Kidney (tissue), 13 donors: ENCODE measurements at regions not wholly inside any gene's neighbourhood (a gene's known extent, or its start where the extent isn't known, plus 50 kb on each side); places are given as distances from the start of the nearest gene placed in this dataset.
A peak's percentile ranks its signal among the peaks of the same experiment; 100 is the strongest.

Experiments
- DNase-seq, 5 donors: peaks; one replicate each; pipeline ENCODE4 v3.0.0-alpha.2; 2013 to 2020
- FAIRE-seq: peaks from 2 replicates; lab custom pipeline; 2012; peaks lifted over from hg19 to GRCh38; lab: Jason Lieb, UNC
- H3K27ac ChIP-seq, 2 donors: one replicate each; pipeline ENCODE4 v1.7.0; 2013; ENCODE audit warnings: low read depth in 2 of 2, low read length in 2 of 2, inconsistent platforms in 1 of 2
- H3K27me3 ChIP-seq: one replicate; pipeline ENCODE4 v1.7.1; 2013; ENCODE audit warnings: low read length, inconsistent platforms; ENCODE audit not compliant: control insufficient read depth, insufficient read depth
- H3K36me3 ChIP-seq, 3 donors: one replicate each; pipeline versions ENCODE4 v1.7.0 to v1.7.1; 2013; ENCODE audit warnings: low read length in 3 of 3, control low read depth in 1 of 3, inconsistent platforms in 1 of 3; ENCODE audit not compliant: insufficient read depth in 3 of 3, control insufficient read depth in 2 of 3
- H3K4me1 ChIP-seq, 3 donors: one replicate each; pipeline versions ENCODE4 v1.7.0 to v1.7.1; 2013; ENCODE audit warnings: low read length in 3 of 3, inconsistent platforms in 1 of 3, low read depth in 1 of 3; ENCODE audit not compliant: control insufficient read depth in 2 of 3, insufficient read depth in 2 of 3
- H3K4me3 ChIP-seq, 3 donors: one replicate each; pipeline versions ENCODE4 v1.7.0 to v1.8.1; 2013; ENCODE audit warnings: low read length in 3 of 3, control low read depth in 1 of 3, inconsistent platforms in 1 of 3
- H3K9ac ChIP-seq, 3 donors: one replicate each; pipeline versions ENCODE4 v1.7.0 to v1.7.1; 2013; ENCODE audit warnings: low read length in 3 of 3, control low read depth in 1 of 3, inconsistent platforms in 1 of 3
- H3K9me3 ChIP-seq, 3 donors: one replicate each; pipeline versions ENCODE4 v1.7.0 to v1.7.1; 2013; ENCODE audit warnings: low read length in 3 of 3, control low read depth in 1 of 3, inconsistent platforms in 1 of 3; ENCODE audit not compliant: control insufficient read depth in 2 of 3, insufficient read depth in 1 of 3
- CTCF ChIP-seq: IDR thresholded peaks from 3 replicates; pipeline ENCODE4 v1.5.1; 2012; ENCODE audit warnings: mild to moderate bottlenecking, moderate library complexity, borderline replicate concordance; ENCODE audit not compliant: insufficient read depth; ENCODE audit errors: extremely low read depth
- intact Hi-C: fragments of 100-400 bp; cut with DNase I; formaldehyde crosslinking; loops from one replicate; pipeline ENCODE4 v1.11.1; 2022
- donor health status: control.
- donor health status: control.
- donor health status: control.
- donor health status: control.
- donor health status: control.
- donor health status: DM: yes; HTN: yes; CAD: no.
- donor health status: Normal renal cell carcinoma (clear cell type).

GRCh38 chr1:94334764-94335163, 83.4 kb upstream of the ABCD3 start:
- H3K4me3 ChIP-seq, result no peak overlapping the region
- no peaks in the 10 kb centered on the region for H3K9me3 ChIP-seq
- peak overlapping the region; percentile 55 to 72 for H3K27ac ChIP-seq
- peak overlapping the region in 1 of 3 donors; percentile 43 for H3K9ac ChIP-seq
- no peak for DNase-seq
- intact Hi-C loops, result loop anchor here (5.0 to 10.0 kb wide), 2 partner anchors 272 to 310 kb away; no protein-coding TSS in a partner anchor
- no peaks in the 10 kb centered on the region for H3K27me3 ChIP-seq
- TF ChIP-seq CTCF, result no peak
- FAIRE-seq, result no peak
- peaks cover 2 to 11% (median 6%) of the 10 kb centered on the region in 3 donors for H3K4me1 ChIP-seq
- no peaks in the 10 kb centered on the region for H3K36me3 ChIP-seq

GRCh38 chr1:94332952-94333351, 85.2 kb upstream of the ABCD3 start:
- H3K36me3 ChIP-seq, result no peaks in the 10 kb centered on the region
- FAIRE-seq (no peak), DNase-seq (no peak)
- H3K9me3 ChIP-seq, result no peaks in the 10 kb centered on the region
- intact Hi-C loops, result loop anchor here (5.0 to 10.0 kb wide), 2 partner anchors 271 to 308 kb away; no protein-coding TSS in a partner anchor
- H3K27me3 ChIP-seq, result no peaks in the 10 kb centered on the region
- H3K4me1 ChIP-seq, result peaks cover 2 to 11% (median 6%) of the 10 kb centered on the region in 3 donors
- H3K4me3 ChIP-seq, result no peak overlapping the region
- no peak overlapping the region for H3K9ac ChIP-seq
- TF ChIP-seq CTCF, result no peak
- H3K27ac ChIP-seq, result no peak overlapping the region

- Histone ChIP-seq H3K4me1 (peaks cover 3 to 13% (median 6%) of the 10 kb centered on the region in 3 donors), H3K27ac (no peak overlapping the region), H3K9me3 (no peaks in the 10 kb centered on the region), H3K36me3 (no peaks in the 10 kb centered on the region), H3K27me3 (no peaks in the 10 kb centered on the region), H3K4me3 (no peak overlapping the region), H3K9ac (no peak overlapping the region)
- no peak for TF ChIP-seq CTCF
- no peak for DNase-seq
- no peak for FAIRE-seq
- intact Hi-C loops, result loop anchor here (5.0 to 10.0 kb wide), 2 partner anchors 270 to 308 kb away; no protein-coding TSS in a partner anchor
Observed at GRCh38 chr1:94332516-94332915, 85.7 kb upstream of the ABCD3 start.

- Histone ChIP-seq H3K27me3 (no peaks in the 10 kb centered on the region), H3K4me1 (peaks cover 12 to 18% (median 12%) of the 10 kb centered on the region in 3 donors), H3K36me3 (no peaks in the 10 kb centered on the region), H3K4me3 (peak overlapping the region in 2 of 3 donors; percentile 14 to 19), H3K9me3 (no peaks in the 10 kb centered on the region), H3K27ac (peak overlapping the region; percentile 18 to 49), H3K9ac (no peak overlapping the region)
- peak; percentile 50 for TF ChIP-seq CTCF
- intact Hi-C loops, result loop anchor here (5.0 to 10.0 kb wide), 3 partner anchors 85 to 305 kb away; no protein-coding TSS in a partner anchor
- DNase-seq (peak in 1 of 5 donors; percentile 55), FAIRE-seq (no peak)
Observed at GRCh38 chr1:94329986-94330385, 88.2 kb upstream of the ABCD3 start.
